ENCODE measurements at regions not wholly inside any gene's neighbourhood (a gene's known extent, or its start where the extent isn't known, plus 50 kb on each side); places are given as distances from the start of the nearest gene placed in this dataset.

DNA sequence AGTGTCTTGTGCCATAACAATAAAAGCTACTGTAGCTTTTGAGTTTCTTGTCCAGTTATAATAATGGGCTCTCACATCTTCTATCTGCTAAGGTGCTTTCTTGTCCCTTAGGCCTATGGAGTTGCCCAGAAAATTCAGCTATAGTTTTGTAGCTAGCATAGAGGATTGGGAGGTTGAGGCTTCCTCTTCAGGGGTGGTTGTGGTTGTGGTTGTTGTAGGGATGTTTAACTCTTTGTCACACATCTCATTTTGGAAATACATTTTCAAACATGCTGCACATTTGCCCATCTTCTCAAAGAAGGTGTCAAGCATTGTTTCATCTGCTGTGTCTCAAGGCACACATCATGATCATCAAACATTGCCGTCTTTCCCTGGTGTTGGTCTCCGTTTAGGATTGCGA is 65.0 kb downstream of the ATXN3L start:
- H3K27ac ChIP-seq: no peak overlapping the region
- H3K4me3 ChIP-seq: no peak overlapping the region
- peaks cover 0 to 5% (median 0%) of the 10 kb centered on the region in 4 donors for H3K4me1 ChIP-seq
- TF ChIP-seq EP300 (IDR thresholded peaks at IDR 0.05) (no peak), POLR2A (IDR thresholded peaks at IDR 0.05) (no peak), CTCF (IDR thresholded peaks at IDR 0.05) (no peak)
- no peak for DNase-seq (ENCODE audit: low spot score in 2 of 2)
- H3K36me3 ChIP-seq: no peaks in the 10 kb centered on the region
- no peaks in the 10 kb centered on the region for H3K9me3 ChIP-seq
- no peaks in the 10 kb centered on the region for H3K27me3 ChIP-seq
- 97 to 98% methylated on average over 3 of the region's 3 CpGs for WGBS, 2 donors

- H3K4me1 ChIP-seq: peaks cover 0 to 5% (median 0%) of the 10 kb centered on the region in 4 donors
- no peaks in the 10 kb centered on the region for H3K27me3 ChIP-seq
- no peak for DNase-seq (ENCODE audit: low spot score in 2 of 2)
- 80 to 83% methylated on average over 5 of the region's 5 CpGs for WGBS, 2 donors
- no peaks in the 10 kb centered on the region for H3K36me3 ChIP-seq
- H3K4me3 ChIP-seq: no peak overlapping the region
- TF ChIP-seq CTCF (IDR thresholded peaks at IDR 0.05) (no peak), POLR2A (IDR thresholded peaks at IDR 0.05) (no peak), EP300 (IDR thresholded peaks at IDR 0.05) (no peak)
- H3K27ac ChIP-seq: no peak overlapping the region
- no peaks in the 10 kb centered on the region for H3K9me3 ChIP-seq
These were observed 65.6 kb downstream of the ATXN3L start for GRCh38 chrX:13254076-13254785.

DNA sequence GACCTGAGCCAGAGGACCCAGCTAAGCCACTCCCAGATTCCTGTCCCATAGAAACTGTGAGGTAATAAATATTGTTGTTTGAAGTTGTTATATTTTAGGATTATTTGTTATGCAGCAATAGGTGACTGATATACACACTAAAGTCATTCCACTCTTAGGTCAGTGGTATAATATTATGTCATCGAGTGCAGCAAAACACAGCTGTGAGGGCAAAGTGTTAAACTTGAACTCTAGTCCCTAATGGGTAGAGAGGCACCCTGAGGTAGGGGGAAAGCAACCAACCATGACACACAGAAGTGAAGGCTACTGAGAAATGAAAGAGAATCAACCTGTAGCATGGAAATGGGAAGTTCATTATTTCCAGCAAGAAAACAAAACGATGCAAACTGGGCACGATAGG is 66.6 kb downstream of the ATXN3L start:
- DNase-seq (ENCODE audit: low spot score in 2 of 2): no peak
- H3K4me3 ChIP-seq: no peak overlapping the region
- no peaks in the 10 kb centered on the region for H3K36me3 ChIP-seq
- H3K27ac ChIP-seq: no peak overlapping the region
- 71 to 81% methylated on average over 3 of the region's 3 CpGs for WGBS, 2 donors
- peaks cover 0 to 5% (median 2%) of the 10 kb centered on the region in 4 donors for H3K4me1 ChIP-seq
- TF ChIP-seq CTCF (IDR thresholded peaks at IDR 0.05) (no peak), POLR2A (IDR thresholded peaks at IDR 0.05) (no peak), EP300 (IDR thresholded peaks at IDR 0.05) (no peak)
- H3K27me3 ChIP-seq: no peaks in the 10 kb centered on the region
- no peaks in the 10 kb centered on the region for H3K9me3 ChIP-seq

DNA sequence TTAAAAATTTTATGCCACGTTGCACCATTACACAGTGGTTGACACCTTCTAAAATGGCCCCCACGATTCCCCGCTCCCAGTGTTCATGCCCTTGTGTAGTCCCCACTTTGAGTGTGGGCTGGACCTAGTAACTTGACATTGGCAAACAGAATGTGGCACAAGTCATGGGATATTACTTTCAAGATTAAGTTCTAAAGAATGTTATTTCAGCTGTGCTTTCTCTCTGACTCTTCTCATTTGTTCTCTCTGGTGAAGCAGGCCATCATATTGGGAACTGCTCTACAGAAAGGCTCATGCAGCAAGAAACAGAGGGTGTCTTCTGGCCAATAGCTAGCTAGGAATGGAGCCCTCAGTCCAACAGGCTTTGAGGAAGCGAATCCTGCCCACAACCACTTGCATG is 67.1 kb downstream of the ATXN3L start:
- WGBS, 2 donors: 91% methylated on average over 3 to 4 of the region's 4 CpGs
- H3K36me3 ChIP-seq: no peaks in the 10 kb centered on the region
- H3K27ac ChIP-seq: no peak overlapping the region
- no peak for DNase-seq (ENCODE audit: low spot score in 2 of 2)
- no peak overlapping the region for H3K4me3 ChIP-seq
- no peaks in the 10 kb centered on the region for H3K27me3 ChIP-seq
- TF ChIP-seq POLR2A (IDR thresholded peaks at IDR 0.05): no peak
- no peak for TF ChIP-seq EP300 (IDR thresholded peaks at IDR 0.05)
- no peak for TF ChIP-seq CTCF (IDR thresholded peaks at IDR 0.05)
- H3K4me1 ChIP-seq: peaks cover 0 to 5% (median 2%) of the 10 kb centered on the region in 4 donors
- H3K9me3 ChIP-seq: no peaks in the 10 kb centered on the region

DNA sequence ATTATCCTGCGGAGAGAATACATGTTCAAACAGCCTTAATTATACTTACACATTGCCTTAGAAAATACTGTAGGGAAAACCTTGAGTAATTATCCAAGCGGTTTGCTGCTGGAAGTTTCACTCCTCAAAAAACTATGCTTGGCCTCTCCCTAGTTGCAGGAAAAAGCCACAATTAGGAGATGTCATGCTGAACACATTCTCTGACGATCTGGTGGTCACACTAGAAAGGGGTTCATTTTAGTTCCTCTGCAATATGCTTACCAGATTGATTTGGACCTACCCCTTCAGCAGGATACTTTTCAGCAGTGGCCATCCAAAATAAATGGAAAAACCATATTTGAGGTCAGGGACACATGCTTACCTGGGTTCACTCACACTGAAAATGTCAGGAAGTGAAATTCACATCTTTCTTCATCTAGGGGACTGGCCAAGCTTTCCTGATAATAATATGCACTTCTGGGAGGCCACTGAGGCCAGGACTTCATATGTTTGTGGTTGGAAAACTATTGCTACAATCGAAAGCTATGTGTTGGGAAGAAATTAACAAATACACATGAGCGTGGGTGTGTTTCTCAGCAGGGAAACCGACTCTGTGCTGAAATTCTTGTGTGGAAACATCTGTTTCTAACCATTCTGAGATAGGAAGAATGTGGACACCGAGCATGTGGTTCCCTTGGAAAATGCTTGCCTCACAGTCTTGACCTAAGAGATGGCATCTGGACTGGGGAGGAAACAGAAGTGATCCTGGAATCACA is 68.8 kb downstream of the ATXN3L start:
- no peaks in the 10 kb centered on the region for H3K9me3 ChIP-seq
- H3K4me3 ChIP-seq: no peak overlapping the region
- DNase-seq (ENCODE audit: low spot score in 2 of 2): peak in 1 of 2 donors; percentile 48
- peaks cover 0 to 5% (median 2%) of the 10 kb centered on the region in 4 donors for H3K4me1 ChIP-seq
- H3K36me3 ChIP-seq: no peaks in the 10 kb centered on the region
- peak overlapping the region in 1 of 4 donors; percentile 63 for H3K27ac ChIP-seq
- 53 to 60% methylated on average over 7 of the region's 7 CpGs for WGBS, 2 donors
- H3K27me3 ChIP-seq: no peaks in the 10 kb centered on the region
- peak; percentile 58 to 87 for TF ChIP-seq EP300 (IDR thresholded peaks at IDR 0.05)
- TF ChIP-seq POLR2A (IDR thresholded peaks at IDR 0.05): no peak
